NCI-H2171 treated with DMSO at 0.1 percent for 48 hours (cell line): ENCODE measurements at regions not wholly inside any gene's neighbourhood (a gene's known extent, or its start where the extent isn't known, plus 50 kb on each side); places are given as distances from the start of the nearest gene placed in this dataset.

ENCODE experiments used
- DNase-seq: peaks from one replicate; lab custom pipeline; 2025; lab: John Stamatoyannopoulos, UW

GRCh38 chr16:82405736-82406135 lies 221.0 kb upstream of the CDH13 start:
- DNase-seq: no peak

GRCh38 chr16:82404586-82405315 lies 222.0 kb upstream of the CDH13 start:
- DNase-seq: no peak

GRCh38 chr16:82402665-82403218 lies 224.0 kb upstream of the CDH13 start:
- DNase-seq: no peak

GRCh38 chr16:82400046-82400445 lies 226.7 kb upstream of the CDH13 start:
- no peak for DNase-seq

- DNase-seq: no peak
Observed at GRCh38 chr16:82396509-82396908, 226.5 kb upstream of the MPHOSPH6 start.

- DNase-seq: no peak
Observed at GRCh38 chr16:82395212-82395611, 225.2 kb upstream of the MPHOSPH6 start.

GRCh38 chr16:82391690-82392089 lies 221.7 kb upstream of the MPHOSPH6 start:
- DNase-seq: no peak

- DNase-seq: no peak
Observed at GRCh38 chr16:82389956-82390650, 220.1 kb upstream of the MPHOSPH6 start.

- no peak for DNase-seq
Observed at GRCh38 chr16:82386761-82387160, 216.7 kb upstream of the MPHOSPH6 start.

- no peak for DNase-seq
Observed at GRCh38 chr16:82384949-82385348, 214.9 kb upstream of the MPHOSPH6 start.

GRCh38 chr16:82384017-82384416 lies 214.0 kb upstream of the MPHOSPH6 start:
- DNase-seq: peak; percentile 1

GRCh38 chr16:82382521-82382920 lies 212.5 kb upstream of the MPHOSPH6 start:
- no peak for DNase-seq

- DNase-seq: peak; percentile 60
Observed at GRCh38 chr16:82379551-82379950, 209.5 kb upstream of the MPHOSPH6 start.

- DNase-seq: no peak
Observed at GRCh38 chr16:82373976-82374375, 204.0 kb upstream of the MPHOSPH6 start.

- DNase-seq: no peak
Observed at GRCh38 chr16:82370282-82370681, 200.3 kb upstream of the MPHOSPH6 start.

- DNase-seq: peak; percentile 49
Observed at GRCh38 chr16:82368041-82368440, 198.0 kb upstream of the MPHOSPH6 start.

GRCh38 chr16:82366462-82366861 lies 196.4 kb upstream of the MPHOSPH6 start:
- DNase-seq: no peak

GRCh38 chr16:82364690-82365089 lies 194.7 kb upstream of the MPHOSPH6 start:
- DNase-seq: no peak

GRCh38 chr16:82363026-82363816 lies 193.2 kb upstream of the MPHOSPH6 start:
- DNase-seq: no peak

GRCh38 chr16:82361885-82362284 lies 191.9 kb upstream of the MPHOSPH6 start:
- DNase-seq: no peak

- no peak for DNase-seq
Observed at GRCh38 chr16:82360024-82360783, 190.2 kb upstream of the MPHOSPH6 start.
